ENCODE measurements at regions not wholly inside any gene's neighbourhood (a gene's known extent, or its start where the extent isn't known, plus 50 kb on each side); places are given as distances from the start of the nearest gene placed in this dataset.

- no peak for DNase-seq
These were observed 212.3 kb downstream of the CYP26B1 start for GRCh38 chr2:71935262-71935848.

- no peak for DNase-seq
These were observed 212.9 kb downstream of the CYP26B1 start for GRCh38 chr2:71934595-71935261.

GRCh38 chr2:71934320-71934593, 213.4 kb downstream of the CYP26B1 start:
- DNase-seq = no peak

GRCh38 chr2:71933467-71934319, 214.0 kb downstream of the CYP26B1 start:
- DNase-seq = no peak

GRCh38 chr2:71932780-71933466, 214.7 kb downstream of the CYP26B1 start:
- DNase-seq = no peak

- DNase-seq = no peak
These were observed 215.5 kb downstream of the CYP26B1 start for GRCh38 chr2:71932037-71932779.

GRCh38 chr2:71930049-71930681, 217.5 kb downstream of the CYP26B1 start:
- no peak for DNase-seq

GRCh38 chr2:71929482-71929772, 218.2 kb downstream of the CYP26B1 start:
- no peak for DNase-seq

GRCh38 chr2:71928734-71929481, 218.8 kb downstream of the CYP26B1 start:
- no peak for DNase-seq

- no peak for DNase-seq
These were observed 219.6 kb downstream of the CYP26B1 start for GRCh38 chr2:71927757-71928715.

GRCh38 chr2:71926876-71927756, 220.5 kb downstream of the CYP26B1 start:
- no peak for DNase-seq

- DNase-seq = no peak
These were observed 221.6 kb downstream of the CYP26B1 start for GRCh38 chr2:71926089-71926447.

GRCh38 chr2:71925268-71926088, 222.2 kb downstream of the CYP26B1 start:
- DNase-seq = no peak

GRCh38 chr2:71923887-71924533, 223.7 kb downstream of the CYP26B1 start:
- peak in 3 of 5 donors; percentile 20 to 40 (median 38) for DNase-seq

- DNase-seq = no peak
These were observed 224.5 kb downstream of the CYP26B1 start for GRCh38 chr2:71923143-71923525.

- no peak for DNase-seq
These were observed 225.0 kb downstream of the CYP26B1 start for GRCh38 chr2:71922499-71923142.

GRCh38 chr2:71922091-71922490, 225.6 kb downstream of the CYP26B1 start:
- DNase-seq = no peak
